ENCODE measurements at regions not wholly inside any gene's neighbourhood (a gene's known extent, or its start where the extent isn't known, plus 50 kb on each side); places are given as distances from the start of the nearest gene placed in this dataset.

- TF ChIP-seq POLR2AphosphoS5 (IDR thresholded peaks at IDR 0.05; ENCODE audit: low read depth), result no peak
- TF ChIP-seq STAT1 (IDR thresholded peaks at IDR 0.05; ENCODE audit: unreplicated experiment), result no peak
- no peak for TF ChIP-seq EZH2phosphoT487 (IDR thresholded peaks at IDR 0.05; ENCODE audit: unreplicated experiment)
Observed at GRCh38 chr6:90372450-90372849, 75.8 kb upstream of the BACH2 start.
